ENCODE measurements at regions not wholly inside any gene's neighbourhood (a gene's known extent, or its start where the extent isn't known, plus 50 kb on each side); places are given as distances from the start of the nearest gene placed in this dataset.

GRCh38 chr7:149673006-149673405 is 100.4 kb downstream of the ZNF467 start:
- TF ChIP-seq CTCF (IDR thresholded peaks at IDR 0.05; ENCODE audit: borderline replicate concordance, extremely low read depth, low read length, poor library complexity, severe bottlenecking) (no peak), EZH2 (IDR thresholded peaks at IDR 0.05; ENCODE audit: borderline replicate concordance, low read depth, low read length, severe bottlenecking) (no peak)

All from DND-41 (cell line).